ENCODE measurements at regions not wholly inside any gene's neighbourhood (a gene's known extent, or its start where the extent isn't known, plus 50 kb on each side); places are given as distances from the start of the nearest gene placed in this dataset.

DNA sequence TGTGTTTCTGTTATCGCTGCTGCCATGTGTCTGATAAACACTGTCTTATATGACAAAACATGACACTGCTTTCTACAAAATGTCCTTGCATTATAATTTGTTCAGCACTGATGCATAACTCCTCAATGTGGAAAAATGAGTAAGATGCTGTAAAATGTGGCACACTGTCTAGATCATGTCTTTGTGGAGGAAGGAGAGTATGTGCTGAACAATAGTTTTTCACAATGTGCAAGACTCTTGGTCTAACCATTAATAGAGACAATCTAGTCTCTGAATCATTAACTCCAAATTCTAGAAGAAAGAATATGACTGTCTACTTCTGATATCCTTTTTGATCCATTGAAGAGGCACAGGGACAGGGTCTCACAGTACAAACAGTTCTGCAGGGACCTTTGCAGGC is 127.9 kb upstream of the RARB start:
- in situ Hi-C loops (cut with HindIII; ENCODE audit: low sequenced_read_pairs): no loop called here

DNA sequence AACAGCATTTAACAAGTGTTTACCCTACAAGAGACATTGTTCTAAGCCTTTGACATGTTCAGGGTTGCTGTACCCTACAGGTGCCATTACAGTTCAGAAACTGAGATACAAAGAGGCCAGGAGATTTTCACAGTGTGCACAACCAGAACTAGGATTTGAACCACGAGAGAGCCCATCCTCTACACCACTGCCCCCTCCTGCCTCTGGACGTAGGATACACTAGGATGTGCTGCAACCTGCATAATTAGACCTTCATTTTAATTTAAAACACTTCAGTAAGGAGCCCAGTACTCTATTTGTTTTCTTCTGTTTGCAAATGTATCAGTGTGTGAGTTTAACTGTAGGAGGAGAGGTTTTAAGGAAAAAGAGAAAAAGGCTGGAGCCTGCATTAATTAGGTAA is 123.1 kb upstream of the RARB start:
- in situ Hi-C loops (cut with HindIII; ENCODE audit: low sequenced_read_pairs): no loop called here

DNA sequence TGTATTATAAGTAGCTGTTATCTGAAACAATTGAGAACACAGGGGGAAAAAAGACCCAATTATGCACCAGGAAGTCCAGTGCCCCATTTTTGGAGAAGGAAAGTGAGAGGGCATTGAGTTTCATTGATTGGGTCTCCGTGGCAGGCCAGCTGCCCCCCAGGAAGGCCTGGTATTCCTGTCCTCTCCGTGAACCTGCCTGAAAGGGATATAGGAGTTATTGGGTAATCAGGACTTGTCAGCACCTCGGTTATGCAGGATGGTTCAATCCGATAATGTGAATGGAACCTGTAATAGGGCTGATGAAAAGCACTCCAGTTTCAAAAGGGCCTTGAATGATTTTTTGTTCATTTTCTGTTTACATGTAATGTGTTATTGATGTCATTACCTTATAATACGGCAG is 122.0 kb upstream of the RARB start:
- in situ Hi-C loops (cut with HindIII; ENCODE audit: low sequenced_read_pairs): no loop called here

DNA sequence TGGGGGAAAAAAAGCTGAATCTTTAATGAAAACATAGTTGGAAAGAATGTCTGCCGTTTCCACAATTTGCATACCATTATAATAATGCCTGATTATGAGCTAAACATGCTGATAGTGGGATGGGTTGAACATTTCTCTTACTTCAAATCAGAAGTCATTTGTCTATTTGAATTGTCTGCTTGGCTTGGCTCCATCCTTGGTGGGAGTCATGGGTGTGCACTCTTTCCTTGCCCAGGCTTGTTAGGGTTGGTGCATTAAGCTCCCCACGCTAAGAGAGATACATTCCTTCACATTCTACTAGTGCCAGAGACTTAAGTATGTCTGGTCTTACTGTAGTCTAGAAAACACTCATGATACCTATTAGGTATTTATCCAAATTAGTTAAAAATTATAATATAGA is 121.4 kb upstream of the RARB start:
- in situ Hi-C loops (cut with HindIII; ENCODE audit: low sequenced_read_pairs): no loop called here

DNA sequence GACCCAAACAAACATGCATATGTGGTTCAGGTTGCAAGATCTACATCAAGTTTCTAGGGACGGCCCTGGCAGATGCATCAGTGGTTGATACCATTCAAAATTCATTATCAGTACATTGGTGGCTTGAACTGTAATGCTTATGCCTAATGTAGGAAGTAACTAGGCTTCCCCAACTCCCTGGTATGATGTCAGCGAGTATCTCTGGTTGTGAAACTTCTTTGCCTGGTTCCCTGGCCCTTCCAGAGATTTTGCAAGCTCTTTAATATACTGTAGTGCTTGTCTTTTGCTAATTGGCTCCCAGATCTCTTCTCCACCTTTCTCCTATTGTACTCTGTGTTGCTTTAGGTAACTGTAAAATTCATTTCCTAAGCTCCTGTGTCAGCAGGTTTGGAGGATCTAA is 114.8 kb upstream of the RARB start:
- in situ Hi-C loops (cut with HindIII; ENCODE audit: low sequenced_read_pairs): no loop called here

DNA sequence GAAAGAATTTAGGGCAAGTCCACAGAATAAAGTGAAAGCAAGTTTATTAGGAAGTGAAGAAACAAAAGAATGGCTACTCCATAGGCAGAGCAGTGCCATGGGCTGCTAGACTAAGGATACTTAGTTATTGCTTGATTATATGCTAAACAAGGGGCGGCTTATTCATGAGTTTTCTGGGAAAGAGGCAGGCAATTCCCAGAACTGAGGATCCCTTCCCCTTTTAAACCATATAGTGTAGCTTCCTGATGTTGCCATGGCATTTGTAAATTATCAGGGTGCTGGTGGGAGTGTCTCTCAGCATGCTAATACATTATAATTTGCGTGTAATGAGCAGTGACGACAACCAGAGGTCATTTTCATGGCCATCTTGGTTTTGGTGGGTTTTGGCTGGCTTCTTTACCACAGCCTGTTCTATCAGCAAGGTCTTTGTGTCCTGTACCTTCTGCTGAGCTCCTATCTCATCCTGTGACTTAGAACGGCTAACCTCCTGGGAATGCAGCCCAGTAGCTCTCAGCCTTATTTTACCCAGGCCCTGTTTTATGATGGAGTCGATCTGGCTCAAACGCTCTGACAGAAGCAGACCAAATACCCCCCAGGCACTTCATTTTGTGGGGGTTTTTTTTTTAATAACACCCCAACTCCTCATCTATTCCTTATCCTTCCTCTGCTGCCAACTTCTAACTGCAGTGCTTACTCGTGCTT is 103.0 kb upstream of the RARB start:
- in situ Hi-C loops (cut with HindIII; ENCODE audit: low sequenced_read_pairs): no loop called here

DNA sequence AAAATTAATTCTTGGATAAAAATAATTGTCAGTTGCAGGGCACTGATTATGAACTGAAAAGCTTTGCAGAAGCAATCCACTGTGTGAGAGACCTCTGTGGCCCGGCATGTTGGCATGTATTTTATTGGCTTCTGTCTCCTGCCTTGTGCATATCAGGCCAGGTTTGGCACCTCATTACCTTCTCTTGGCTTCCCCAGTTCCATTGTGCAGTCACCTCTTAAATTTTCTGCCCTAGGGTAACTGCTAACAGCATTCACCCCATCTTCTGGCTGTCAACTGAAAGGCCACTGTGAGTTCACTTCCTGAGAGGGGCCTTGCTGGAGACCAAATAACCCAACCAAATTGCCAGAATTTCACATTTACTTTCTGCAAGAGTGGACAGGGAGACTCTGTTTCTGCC is 92.7 kb upstream of the RARB start:
- in situ Hi-C loops (cut with HindIII; ENCODE audit: low sequenced_read_pairs): no loop called here

DNA sequence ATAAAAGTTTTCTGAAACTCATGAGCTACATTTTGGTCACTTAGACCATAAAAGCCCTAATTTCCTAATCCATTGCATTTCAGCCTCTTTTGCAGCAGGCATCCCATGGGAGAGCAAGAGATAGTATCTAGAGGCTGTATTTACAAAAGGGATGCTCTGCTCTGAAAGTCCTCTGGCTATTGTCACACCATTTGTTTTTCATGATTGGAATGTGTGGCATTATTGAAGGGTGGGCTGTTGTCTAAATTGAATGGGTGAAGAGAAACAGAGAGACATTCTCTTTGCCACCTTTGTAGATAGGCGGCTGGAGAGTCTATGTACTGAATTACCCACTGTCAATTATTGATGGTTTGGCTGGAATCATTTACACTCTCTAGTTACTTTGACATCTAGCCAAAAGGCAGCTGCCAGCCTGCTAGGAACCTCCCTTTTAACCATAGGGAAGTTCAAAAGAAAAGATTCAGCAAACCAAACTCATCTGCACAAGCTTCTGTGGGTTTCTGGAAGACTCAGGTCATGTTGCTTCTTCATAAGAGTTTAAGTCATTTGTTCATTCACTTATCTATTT is 89.8 kb upstream of the RARB start:
- in situ Hi-C loops (cut with HindIII; ENCODE audit: low sequenced_read_pairs): no loop called here

DNA sequence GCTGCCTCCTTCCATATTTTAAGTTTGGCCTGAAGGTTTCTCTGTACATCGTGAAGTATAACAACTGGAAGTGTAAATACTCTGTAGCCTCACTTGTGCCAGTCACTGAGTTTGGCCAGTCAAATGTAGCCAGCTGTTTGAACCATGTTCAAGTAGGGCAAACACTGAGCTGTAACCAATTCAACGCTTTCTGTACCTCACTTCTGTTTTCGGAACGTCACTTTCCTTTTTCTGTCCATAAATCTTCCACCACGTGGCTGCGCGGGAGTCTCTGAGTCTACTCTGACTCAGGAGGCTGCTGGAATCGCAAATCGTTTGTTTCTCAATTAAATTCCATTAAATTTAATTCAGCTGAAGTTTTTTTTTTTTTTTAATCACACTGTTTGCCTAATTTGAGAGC is 88.8 kb upstream of the RARB start:
- in situ Hi-C loops (cut with HindIII; ENCODE audit: low sequenced_read_pairs): no loop called here

DNA sequence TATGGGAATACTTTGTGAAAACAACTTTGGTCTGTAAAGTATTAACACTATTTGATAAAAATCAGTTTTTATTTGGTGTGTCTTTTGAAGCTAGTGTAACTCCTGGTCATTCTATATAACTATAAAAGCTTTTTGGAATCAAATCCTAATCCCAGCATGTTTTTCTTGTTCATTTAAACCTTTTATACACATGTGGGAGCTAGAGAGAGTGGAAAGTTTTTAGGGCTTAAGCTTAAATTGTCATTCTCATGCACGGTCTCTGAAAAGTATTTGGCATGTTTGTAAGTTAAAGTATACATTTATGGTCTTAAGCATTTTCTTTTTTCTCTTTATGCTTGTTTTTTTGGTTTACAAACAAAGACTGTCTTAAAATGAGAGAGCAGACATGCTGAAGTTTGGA is 83.4 kb upstream of the RARB start:
- in situ Hi-C loops (cut with HindIII; ENCODE audit: low sequenced_read_pairs): loop anchor here (5.0 kb wide), 1 partner anchor 53 kb away; no protein-coding TSS in a partner anchor

DNA sequence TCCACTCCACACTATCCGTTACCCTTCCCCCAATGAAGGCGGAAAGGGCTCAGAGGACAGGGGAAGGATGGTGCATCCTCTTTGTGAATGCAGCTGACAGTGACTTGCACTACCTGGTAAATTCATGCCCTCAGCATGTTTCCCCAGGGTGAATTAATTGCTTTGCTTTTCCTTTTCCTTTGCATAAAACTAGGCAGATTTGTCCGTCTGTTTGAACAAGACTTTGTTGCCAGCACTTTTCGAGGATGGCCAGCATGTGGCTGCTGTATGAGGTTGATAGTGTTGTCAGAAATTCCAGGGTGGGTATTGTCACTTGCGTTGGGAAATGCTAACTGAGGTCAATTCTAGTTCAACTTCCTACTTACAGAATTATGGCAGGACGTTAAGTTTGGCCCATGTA is 79.0 kb upstream of the RARB start:
- in situ Hi-C loops (cut with HindIII; ENCODE audit: low sequenced_read_pairs): no loop called here

DNA sequence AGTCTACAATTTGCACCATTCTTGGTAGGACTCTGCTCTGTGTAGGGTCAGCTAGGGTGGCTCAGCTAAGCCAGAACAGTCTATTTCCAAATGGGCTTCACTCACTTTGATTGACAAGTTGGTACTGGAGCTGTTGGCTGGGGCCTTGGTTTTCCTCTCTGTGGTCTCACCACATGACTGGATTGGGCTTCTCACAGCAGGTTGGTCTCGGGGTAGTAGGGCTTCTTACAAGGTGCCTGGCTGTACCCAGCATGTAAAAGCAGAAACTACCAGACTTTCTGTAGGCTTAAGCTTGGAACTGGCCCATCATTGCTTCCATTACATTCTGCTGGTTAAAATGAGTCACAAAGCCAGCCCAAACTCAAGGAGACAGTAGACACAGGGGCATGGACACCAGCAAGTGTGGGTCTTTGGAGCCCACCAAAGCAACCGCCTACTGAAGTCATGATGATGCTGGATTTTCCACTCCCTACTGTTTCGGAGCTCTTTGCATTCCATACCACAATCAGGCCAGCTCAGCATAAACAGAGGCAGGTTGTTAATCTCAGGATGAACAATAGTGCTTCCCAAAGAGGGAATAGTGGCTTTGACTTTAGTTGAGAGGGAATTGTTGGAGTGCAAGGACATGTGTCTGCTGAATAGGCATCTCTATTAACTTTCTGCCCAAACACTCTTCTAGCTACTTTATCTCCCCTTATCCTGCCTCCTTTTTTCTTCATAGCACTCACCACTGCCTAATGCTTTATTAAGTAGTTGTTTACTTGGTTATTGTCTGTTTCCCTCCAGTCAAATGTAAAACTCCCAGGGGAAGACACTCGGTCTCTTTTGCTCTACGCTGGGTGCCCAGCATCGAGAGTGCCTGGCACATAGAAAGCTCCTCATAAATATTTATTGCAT is 78.0 kb upstream of the RARB start:
- in situ Hi-C loops (cut with HindIII; ENCODE audit: low sequenced_read_pairs): no loop called here

DNA sequence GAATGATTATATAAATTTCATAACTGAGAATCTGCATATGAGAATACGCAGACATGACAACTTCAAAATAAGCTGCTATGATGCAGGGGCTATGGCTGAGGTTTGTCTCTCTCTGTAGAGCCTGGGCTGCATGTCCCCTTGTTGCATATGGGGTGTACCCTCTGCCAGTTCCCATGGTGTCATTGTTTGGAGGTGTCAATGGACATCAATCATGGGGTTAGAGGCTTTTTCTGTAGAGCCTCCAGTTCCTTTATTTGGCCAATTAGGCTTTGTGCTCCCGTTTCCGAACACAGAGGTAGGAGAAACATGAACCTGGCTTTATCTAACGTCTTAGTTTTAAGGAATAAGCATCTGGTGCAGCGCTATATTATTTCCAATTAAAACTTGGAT is 77.3 kb upstream of the RARB start:
- in situ Hi-C loops (cut with HindIII; ENCODE audit: low sequenced_read_pairs): no loop called here

DNA sequence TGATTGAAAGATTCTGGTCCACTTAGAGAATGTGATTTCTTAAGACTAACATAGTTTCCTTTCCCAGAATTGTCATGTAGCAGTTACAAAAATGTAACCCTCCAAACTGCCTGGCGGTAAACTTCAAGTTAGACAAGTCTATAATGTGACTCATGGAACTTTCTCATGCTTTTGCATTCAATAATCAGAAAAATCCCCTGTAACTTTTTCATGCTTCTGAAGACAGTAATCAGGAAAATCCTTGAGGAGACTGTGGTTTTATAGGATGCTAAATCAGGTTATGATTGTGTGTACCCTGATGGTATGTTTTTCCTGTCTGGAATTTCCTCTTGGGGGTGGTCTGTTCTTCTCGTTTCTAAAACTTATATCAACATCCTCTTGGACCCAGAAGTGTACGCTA is 74.0 kb upstream of the RARB start:
- in situ Hi-C loops (cut with HindIII; ENCODE audit: low sequenced_read_pairs): no loop called here

DNA sequence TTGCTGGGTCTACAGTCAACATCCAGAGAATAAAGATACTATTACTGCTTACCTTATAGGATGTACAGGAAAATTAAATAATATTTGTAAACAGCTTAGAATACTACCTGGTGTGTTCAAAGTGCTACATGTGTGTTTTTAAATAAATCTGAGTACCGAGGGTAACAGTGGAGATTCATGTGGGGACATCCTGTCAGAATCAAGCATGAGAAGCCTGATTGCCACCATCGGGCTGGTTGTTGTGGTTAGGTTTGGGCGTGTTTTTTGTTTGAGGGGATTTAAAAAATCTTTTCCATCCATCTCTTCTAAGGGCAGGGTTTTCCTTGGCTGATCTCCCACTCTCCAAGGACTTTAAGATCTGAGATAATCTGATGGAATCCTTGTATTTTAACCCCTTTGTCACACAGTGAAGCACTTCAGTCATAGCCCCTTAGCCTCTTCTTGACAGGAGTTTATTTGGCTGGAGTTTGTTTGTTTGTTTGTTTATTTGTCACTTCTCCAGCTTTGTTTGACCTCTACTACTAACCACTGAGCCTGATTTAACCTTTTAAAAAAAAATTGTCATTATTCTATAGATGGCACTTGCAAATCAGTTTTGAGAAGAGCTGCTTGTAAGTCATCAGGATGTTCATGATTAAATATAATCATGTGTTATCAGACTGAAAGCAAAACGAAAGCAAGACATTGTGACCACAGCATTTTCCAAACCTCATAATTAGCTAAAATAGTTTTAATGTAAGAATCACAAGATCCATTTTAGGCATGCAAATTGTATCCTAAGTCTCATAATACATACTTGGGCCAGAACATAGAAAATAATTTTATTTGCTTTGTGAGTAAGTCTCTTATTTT is 72.8 kb upstream of the RARB start:
- in situ Hi-C loops (cut with HindIII; ENCODE audit: low sequenced_read_pairs): no loop called here

DNA sequence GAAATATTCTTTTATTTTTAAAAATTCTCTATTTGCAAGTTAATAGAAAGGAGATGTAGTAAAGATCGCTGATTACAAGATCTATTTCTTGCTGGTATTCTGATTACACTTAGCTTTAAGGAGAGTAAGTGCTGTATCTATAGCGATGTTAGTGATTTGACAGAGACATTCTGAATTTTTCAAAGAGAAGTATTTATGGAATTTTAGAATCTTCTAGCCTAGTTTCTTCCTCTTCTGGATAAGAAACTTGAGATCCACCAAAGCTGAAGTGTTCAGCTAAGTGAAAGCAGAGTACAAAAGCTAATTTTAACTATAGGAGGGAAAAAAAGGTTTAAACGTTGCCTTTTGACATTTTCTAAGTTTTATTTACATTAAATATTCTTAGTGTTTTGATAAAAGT is 72.1 kb upstream of the RARB start:
- in situ Hi-C loops (cut with HindIII; ENCODE audit: low sequenced_read_pairs): no loop called here

DNA sequence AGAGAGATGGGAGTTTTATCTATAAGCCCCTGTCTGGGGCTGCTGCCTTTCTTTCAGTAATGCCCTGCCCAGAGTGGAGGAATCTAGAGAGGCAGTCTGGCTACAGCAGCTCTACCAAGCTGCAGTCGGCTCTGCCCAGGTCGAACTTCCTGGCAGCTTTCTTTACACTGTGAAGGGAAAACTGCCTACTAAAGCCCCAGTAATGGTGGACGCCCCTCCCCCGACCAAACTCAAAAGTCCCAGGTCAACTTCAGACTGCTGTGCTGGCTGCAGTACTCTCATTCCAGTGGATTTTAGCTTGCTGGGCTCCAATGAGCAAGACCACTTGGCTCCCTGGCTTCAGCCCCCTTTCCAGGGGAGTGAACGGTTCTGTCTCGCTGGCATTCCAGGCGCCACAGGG is 65.9 kb upstream of the RARB start:
- in situ Hi-C loops (cut with HindIII; ENCODE audit: low sequenced_read_pairs): no loop called here

DNA sequence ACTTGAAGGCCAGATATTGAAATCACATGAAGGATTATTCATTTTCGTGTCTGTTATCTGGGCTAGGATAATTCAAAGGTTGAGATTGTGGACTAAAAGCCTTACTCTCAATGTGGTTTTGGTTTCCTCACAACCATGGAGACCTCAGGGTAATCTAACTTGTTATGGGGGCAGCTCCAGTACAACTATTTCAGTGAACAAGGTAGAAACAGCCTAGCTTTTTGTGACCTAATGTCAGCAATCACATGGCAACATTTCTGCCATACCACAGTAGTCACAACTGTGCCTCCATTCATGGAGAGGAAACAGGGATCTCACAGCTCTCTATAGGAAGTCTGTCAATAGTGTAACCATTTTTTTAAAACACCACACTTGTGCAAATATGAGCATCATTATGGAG is 62.4 kb upstream of the RARB start:
- in situ Hi-C loops (cut with HindIII; ENCODE audit: low sequenced_read_pairs): no loop called here

DNA sequence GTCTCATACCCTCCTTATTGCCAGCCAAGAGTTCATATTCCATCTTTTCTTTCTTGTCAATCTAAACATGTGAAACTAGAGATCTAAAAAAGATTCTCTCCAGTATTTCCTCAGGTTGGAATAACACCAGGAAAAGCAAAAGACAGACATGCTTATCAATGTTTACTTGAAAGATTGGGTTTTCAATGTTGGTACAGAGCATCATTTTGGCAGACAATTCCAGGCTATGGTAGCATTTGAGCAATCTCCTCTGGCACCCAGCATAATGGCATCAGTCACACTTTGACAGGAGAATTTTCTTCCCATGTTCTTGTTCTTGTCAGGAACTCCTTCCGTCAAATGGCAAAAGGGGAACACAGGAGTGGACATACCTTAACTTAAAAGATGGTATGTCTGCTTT is 61.0 kb upstream of the RARB start:
- in situ Hi-C loops (cut with HindIII; ENCODE audit: low sequenced_read_pairs): no loop called here

DNA sequence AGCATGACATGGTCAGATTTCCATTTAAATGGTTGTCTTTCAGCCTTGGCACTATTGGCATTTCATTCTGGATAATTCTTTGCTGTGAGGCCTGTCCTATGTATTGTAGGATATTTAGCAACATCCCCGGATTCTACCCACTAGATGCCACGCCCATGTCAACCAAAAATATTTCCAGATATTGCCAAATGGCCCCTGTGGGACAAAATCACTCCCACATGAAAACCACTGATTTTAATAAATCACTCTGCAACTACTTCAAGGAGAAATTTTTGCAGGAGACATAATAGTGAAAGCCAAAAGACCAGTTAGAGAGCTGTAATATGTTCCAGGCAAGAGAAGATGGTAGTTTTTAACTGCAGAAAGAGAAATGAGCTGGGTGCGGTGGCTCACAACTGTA is 55.9 kb upstream of the RARB start:
- in situ Hi-C loops (cut with HindIII; ENCODE audit: low sequenced_read_pairs): no loop called here

DNA sequence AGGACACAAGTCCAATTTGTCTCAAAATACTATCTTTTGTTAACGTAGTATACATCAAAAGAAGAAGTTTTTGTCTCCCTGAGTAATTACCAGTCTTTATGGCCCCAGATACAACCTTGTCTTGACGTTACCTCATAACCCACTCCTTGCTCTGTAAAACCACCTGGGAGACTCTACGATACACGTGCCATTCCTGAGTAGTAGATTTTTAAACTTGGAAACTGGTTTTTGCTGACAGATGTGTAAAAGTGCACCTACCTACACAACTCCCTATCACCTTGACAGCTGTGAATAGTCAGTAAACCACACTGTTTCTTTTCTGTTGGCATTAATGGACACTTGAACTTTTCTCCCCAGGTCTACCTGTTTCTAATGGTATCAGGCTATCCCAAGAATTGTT is 51.7 kb upstream of the RARB start:
- in situ Hi-C loops (cut with HindIII; ENCODE audit: low sequenced_read_pairs): no loop called here

All from endothelial cell of hepatic sinusoid (primary cell).